Nephron progenitor cell (in vitro differentiated cells): ENCODE measurements at regions not wholly inside any gene's neighbourhood (a gene's known extent, or its start where the extent isn't known, plus 50 kb on each side); places are given as distances from the start of the nearest gene placed in this dataset.

Experiments used
- DNase-seq: peaks from one replicate; pipeline ENCODE4 v3.0.0; 2021
- H3K27ac Mint-ChIP-seq: 2 replicates; pipeline ENCODE4 v1.8.0; 2021; ENCODE audit warnings: mild to moderate bottlenecking, moderate library complexity, mixed read lengths
- H3K27me3 Mint-ChIP-seq: 2 replicates; pipeline ENCODE4 v1.8.0; 2021; ENCODE audit warnings: mild to moderate bottlenecking, low read depth, mixed read lengths; ENCODE audit not compliant: poor library complexity
- H3K36me3 Mint-ChIP-seq: 2 replicates; pipeline ENCODE4 v1.8.0; 2021; ENCODE audit warnings: low read depth, mixed read lengths
- H3K4me1 Mint-ChIP-seq: 2 replicates; pipeline ENCODE4 v1.8.0; 2021; ENCODE audit warnings: mixed read lengths
- H3K4me3 Mint-ChIP-seq: 2 replicates; pipeline ENCODE4 v1.8.0; 2021; ENCODE audit warnings: mild to moderate bottlenecking, moderate library complexity, mixed read lengths
- H3K9me3 Mint-ChIP-seq: 2 replicates; pipeline ENCODE4 v1.8.0; 2021; ENCODE audit warnings: mild to moderate bottlenecking, moderate library complexity, mixed read lengths
- TF ChIP-seq, protein P1 (sequence below): fragments of 200-600 bp; sonication (generic); IDR thresholded peaks from 2 replicates; pipeline ENCODE4 v1.5.0; 2021; ENCODE audit warnings: antibody characterized with exemption

DNA sequence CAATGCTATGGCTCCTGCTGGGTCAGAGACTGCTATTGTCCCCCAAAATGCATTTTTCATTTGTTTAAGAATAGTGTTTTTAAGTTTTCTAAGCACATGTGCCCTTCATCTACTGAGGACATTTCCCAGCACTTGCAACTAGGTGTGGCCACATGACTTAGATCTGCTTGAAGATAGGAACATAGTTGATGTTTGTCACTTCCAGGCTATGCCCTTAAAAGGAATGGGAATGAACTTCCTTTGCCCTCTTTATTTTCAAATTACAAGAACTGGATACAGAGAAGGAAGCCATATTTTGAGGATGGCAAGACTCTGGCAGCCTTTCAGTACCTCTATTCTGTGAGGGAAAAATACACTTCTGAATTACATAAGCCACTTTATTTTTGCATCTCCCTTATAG, 203.0 kb upstream of the TFAP2D start:
- H3K36me3 Mint-ChIP-seq, result no peaks in the 10 kb centered on the region
- no peaks in the 10 kb centered on the region for H3K27me3 Mint-ChIP-seq

GRCh38 chr6:50520326-50521266, 192.7 kb upstream of the TFAP2D start:
- no peaks in the 10 kb centered on the region for H3K9me3 Mint-ChIP-seq
- H3K4me1 Mint-ChIP-seq, result no peaks in the 10 kb centered on the region
- H3K36me3 Mint-ChIP-seq, result no peaks in the 10 kb centered on the region
- no peaks in the 10 kb centered on the region for H3K27me3 Mint-ChIP-seq
- H3K27ac Mint-ChIP-seq, result no peak overlapping the region
- no peak overlapping the region for H3K4me3 Mint-ChIP-seq
- no peak for DNase-seq
- TF ChIP-seq, protein P1, sequence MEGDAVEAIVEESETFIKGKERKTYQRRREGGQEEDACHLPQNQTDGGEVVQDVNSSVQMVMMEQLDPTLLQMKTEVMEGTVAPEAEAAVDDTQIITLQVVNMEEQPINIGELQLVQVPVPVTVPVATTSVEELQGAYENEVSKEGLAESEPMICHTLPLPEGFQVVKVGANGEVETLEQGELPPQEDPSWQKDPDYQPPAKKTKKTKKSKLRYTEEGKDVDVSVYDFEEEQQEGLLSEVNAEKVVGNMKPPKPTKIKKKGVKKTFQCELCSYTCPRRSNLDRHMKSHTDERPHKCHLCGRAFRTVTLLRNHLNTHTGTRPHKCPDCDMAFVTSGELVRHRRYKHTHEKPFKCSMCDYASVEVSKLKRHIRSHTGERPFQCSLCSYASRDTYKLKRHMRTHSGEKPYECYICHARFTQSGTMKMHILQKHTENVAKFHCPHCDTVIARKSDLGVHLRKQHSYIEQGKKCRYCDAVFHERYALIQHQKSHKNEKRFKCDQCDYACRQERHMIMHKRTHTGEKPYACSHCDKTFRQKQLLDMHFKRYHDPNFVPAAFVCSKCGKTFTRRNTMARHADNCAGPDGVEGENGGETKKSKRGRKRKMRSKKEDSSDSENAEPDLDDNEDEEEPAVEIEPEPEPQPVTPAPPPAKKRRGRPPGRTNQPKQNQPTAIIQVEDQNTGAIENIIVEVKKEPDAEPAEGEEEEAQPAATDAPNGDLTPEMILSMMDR, result no peak

More for the DNA sequence above, 203.0 kb upstream of the TFAP2D start:
- no peak overlapping the region for H3K4me3 Mint-ChIP-seq
- DNase-seq, result no peak
- no peak overlapping the region for H3K27ac Mint-ChIP-seq
- peaks cover 6% of the 10 kb centered on the region for H3K4me1 Mint-ChIP-seq
- no peaks in the 10 kb centered on the region for H3K9me3 Mint-ChIP-seq
- TF ChIP-seq, protein P1, result no peak

GRCh38 chr6:50524341-50524740, 189.0 kb upstream of the TFAP2D start:
- H3K27me3 Mint-ChIP-seq, result no peaks in the 10 kb centered on the region
- H3K9me3 Mint-ChIP-seq, result no peaks in the 10 kb centered on the region
- no peak overlapping the region for H3K27ac Mint-ChIP-seq
- H3K4me3 Mint-ChIP-seq, result no peak overlapping the region
- TF ChIP-seq, protein P1, result no peak
- no peak for DNase-seq
- H3K36me3 Mint-ChIP-seq, result no peaks in the 10 kb centered on the region
- H3K4me1 Mint-ChIP-seq, result no peaks in the 10 kb centered on the region

DNA sequence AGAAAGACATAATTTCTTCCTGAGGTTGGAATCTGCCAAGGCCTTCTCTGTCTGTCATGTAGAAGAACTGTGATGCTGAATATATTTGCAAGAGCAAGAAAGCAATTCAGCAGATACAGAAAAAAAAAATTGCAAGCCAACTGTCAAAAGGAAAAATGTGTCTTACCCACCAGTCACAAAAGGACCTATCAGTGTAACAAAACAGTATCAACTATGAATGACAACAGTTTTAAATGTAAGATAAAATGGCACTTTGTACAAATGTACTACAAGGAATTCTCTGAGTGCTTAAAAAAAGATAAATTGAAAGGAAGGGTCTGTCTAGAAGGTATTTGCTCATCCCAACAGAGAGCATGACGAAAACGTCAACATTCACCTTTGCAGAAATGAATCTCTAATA, 185.3 kb upstream of the TFAP2D start:
- TF ChIP-seq, protein P1, result no peak
- H3K27me3 Mint-ChIP-seq, result no peaks in the 10 kb centered on the region
- no peaks in the 10 kb centered on the region for H3K36me3 Mint-ChIP-seq
- H3K4me3 Mint-ChIP-seq, result no peak overlapping the region
- no peaks in the 10 kb centered on the region for H3K4me1 Mint-ChIP-seq
- no peaks in the 10 kb centered on the region for H3K9me3 Mint-ChIP-seq
- DNase-seq, result no peak
- no peak overlapping the region for H3K27ac Mint-ChIP-seq

DNA sequence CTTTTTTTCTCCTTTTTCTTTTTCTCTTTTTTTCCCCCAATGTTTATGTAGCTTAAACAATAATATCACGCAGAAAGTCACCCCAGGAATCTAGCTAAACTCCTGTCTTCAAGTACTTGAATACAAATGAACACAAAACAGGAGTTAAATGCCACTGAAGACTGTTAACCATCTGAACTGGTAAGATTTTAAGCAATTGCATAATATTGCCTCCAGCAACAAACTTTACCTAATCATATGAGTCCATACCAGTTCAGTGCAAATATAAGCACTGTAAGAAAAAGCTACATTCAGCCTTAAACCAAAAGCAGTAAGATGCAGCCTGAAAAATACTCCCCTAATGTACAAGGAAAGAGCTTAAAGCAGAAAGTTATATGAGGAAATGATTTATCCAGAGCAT, 173.9 kb upstream of the TFAP2D start:
- H3K4me3 Mint-ChIP-seq, result no peak overlapping the region
- TF ChIP-seq, protein P1, result no peak
- no peaks in the 10 kb centered on the region for H3K27me3 Mint-ChIP-seq
- peaks cover 16% of the 10 kb centered on the region for H3K4me1 Mint-ChIP-seq
- DNase-seq, result no peak
- H3K27ac Mint-ChIP-seq, result peak overlapping the region; percentile 11
- H3K9me3 Mint-ChIP-seq, result no peaks in the 10 kb centered on the region
- H3K36me3 Mint-ChIP-seq, result no peaks in the 10 kb centered on the region

DNA sequence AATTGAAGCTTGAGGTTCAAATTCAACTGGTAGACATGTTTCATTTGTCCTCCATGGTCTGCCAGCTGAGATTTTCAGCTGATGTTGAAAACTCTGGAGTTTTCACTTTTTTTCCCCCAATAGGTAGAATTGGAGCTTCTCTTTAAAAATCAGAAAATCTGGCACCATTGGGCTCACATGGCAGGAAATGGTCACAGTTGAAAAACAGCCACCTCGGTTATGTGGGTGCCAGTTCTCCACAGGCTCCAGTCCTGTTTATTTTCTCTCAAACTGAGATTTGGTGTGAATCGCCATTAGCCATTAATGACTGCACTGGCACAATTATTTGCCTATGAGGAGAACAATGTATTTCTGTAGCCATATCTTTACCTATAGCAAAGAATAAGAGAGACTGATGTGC, 171.4 kb upstream of the TFAP2D start:
- H3K9me3 Mint-ChIP-seq, result no peaks in the 10 kb centered on the region
- no peak overlapping the region for H3K4me3 Mint-ChIP-seq
- H3K4me1 Mint-ChIP-seq, result peaks cover 17% of the 10 kb centered on the region
- no peaks in the 10 kb centered on the region for H3K27me3 Mint-ChIP-seq
- H3K27ac Mint-ChIP-seq, result no peak overlapping the region
- TF ChIP-seq, protein P1, result no peak
- DNase-seq, result no peak
- no peaks in the 10 kb centered on the region for H3K36me3 Mint-ChIP-seq
